DMS153 treated with DMSO at 0.1 percent for 48 hours (cell line): ENCODE measurements at regions not wholly inside any gene's neighbourhood (a gene's known extent, or its start where the extent isn't known, plus 50 kb on each side); places are given as distances from the start of the nearest gene placed in this dataset.

Experiments used
- DNase-seq: peaks from one replicate; lab custom pipeline; 2025; ENCODE audit not compliant: unreplicated experiment; lab: John Stamatoyannopoulos, UW

GRCh38 chr2:133809485-133809884 is 241.2 kb upstream of the NCKAP5 start:
- DNase-seq: no peak

- DNase-seq: no peak
Measured at GRCh38 chr2:133810559-133810958, 242.3 kb upstream of the NCKAP5 start.

DNA sequence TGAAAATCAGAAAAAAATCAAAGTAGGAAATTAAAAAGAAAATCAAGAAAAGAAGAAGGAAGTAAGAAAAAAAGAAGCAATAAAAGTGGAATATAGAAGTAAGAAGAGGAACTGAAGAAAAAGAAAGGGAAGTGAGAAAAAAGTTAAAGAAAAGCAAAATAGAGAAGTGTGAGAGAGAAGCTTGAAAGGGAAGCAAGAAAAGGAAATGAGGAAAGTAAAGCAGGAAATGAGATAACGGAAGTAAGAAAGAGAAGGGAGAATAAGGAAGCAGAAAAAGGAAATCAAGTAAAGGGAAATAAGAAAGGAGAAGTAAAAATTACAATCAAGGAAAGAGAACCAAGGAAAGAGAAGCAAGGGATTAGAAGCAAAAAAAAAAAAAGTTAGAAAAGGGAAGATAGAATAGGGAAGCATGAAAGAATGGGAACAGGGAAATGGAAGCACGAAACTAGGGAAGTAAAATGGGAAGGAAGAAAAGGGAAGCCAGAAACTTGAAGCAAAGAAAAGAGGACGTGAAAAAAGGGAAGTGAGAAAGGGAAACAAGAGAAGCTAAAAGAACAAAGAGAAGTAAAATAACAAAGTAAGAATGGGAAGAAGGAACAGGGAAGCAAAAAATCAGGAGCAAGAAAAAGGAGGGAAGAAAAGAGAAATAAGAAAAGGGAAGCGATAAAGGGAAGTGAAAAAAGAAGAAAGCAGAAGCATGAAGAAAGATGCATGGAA is 243.3 kb upstream of the NCKAP5 start:
- DNase-seq: no peak

DNA sequence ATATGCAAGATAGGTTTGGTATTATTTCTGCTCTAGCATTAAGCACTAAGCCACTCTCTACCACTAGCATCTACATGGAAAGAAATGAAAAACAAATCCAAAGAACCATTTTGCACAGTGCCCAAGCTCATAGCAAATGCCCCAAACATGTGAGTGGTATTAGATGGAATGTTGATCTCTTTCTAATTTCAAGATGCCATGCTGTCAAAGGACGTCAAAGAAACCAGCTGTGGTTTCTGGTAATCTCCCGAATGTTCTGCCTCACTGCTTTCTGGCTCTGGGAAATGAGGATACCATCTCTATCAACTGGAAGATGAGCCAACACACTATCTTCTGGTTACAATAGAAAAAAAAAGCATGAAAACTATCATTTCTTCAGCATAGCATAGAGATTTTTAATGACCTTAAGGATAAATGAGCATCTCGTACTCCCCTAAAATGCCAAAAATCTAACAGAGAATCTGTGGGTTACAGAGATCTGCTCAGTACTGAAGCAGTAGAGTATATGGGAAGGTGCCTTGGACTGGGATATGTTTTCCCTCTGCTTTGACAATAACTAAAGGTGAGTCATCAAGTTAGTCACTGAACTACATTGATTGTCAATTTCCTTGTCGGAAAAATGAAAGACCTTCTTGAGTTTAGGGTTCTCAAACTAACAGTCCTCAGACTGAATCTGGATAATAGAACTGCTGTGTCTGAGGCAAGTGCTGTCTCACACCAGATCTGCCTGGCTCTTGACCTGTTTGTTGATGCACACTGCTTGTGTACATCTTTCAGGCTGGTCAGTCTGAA is 244.8 kb upstream of the NCKAP5 start:
- no peak for DNase-seq

GRCh38 chr2:133814890-133815289 is 246.6 kb upstream of the NCKAP5 start:
- DNase-seq: no peak

GRCh38 chr2:133816037-133816436 is 247.8 kb upstream of the NCKAP5 start:
- no peak for DNase-seq

- DNase-seq: no peak
Measured at GRCh38 chr2:133817680-133818566, 249.7 kb upstream of the NCKAP5 start.

- DNase-seq: no peak
Measured at GRCh38 chr2:133818661-133819060, 250.4 kb upstream of the NCKAP5 start.

- DNase-seq: no peak
Measured at GRCh38 chr2:133819906-133820305, 251.6 kb upstream of the NCKAP5 start.

DNA sequence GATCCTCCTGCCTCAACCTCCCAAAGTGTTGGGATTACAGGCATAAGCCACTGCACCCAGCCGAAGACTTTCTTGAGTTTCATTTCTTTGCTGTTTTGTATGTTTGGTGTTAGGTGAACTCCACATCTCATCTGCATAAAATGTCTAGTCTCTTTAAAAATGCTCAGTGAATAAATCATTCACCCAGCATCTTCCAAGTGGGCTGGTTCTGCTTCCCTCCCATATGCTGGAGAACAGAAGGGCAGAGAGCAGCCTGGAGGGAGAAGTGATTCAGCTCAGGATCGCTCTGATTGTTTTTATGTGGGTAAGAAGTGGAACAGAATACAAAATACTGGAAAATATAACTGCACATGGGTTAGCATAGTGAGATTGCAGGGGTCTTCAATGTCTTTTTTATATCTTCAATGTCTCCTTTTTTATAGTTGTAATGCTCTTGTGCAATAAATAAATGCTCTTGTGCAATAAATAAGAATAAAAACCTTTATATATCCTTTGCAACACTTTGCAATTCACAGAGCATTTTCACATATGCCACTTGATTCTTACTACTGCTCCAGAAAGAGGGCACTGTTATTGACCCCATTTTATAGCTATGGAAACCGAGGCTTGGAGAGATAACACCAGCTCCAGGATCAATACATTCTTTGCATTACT is 253.0 kb upstream of the NCKAP5 start:
- no peak for DNase-seq

GRCh38 chr2:133822517-133823225 is 254.4 kb upstream of the NCKAP5 start:
- DNase-seq: no peak

DNA sequence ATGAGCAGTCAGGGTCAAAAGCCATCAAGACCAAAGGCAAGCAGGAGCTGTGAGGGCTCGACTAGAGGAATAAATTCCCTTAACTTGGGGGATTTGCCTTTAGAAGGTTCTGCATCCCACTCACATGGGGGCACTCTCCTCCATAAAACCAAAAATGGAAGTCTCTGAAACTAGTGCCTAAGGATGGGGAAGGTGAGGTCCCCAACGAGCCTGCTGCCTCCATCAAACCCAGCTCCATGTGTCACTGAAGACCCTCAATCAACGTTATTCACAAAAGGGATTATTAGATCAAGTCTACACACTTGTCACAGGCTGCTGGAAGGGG is 254.9 kb upstream of the NCKAP5 start:
- DNase-seq: no peak

DNA sequence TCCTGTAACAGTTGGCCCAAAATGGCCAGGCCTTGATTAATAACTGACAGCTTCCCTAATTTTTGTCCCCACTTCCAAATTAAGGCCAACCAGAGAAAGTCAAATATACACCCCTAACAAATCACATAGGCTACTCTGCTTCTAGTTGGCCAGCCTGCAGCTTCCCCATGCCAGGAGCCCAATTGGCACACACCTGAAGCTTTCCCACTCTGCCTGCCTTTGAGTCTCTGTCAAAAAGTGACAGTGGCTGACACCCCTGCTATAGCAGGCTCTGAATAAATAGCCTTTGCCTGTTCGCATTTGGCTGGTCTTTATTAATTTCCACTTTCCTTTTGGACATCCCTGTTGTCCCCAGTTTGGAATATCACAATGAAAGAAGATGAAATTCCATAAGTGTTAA is 256.6 kb upstream of the NCKAP5 start:
- DNase-seq: no peak

- no peak for DNase-seq
Measured at GRCh38 chr2:133825778-133826177, 257.5 kb upstream of the NCKAP5 start.

DNA sequence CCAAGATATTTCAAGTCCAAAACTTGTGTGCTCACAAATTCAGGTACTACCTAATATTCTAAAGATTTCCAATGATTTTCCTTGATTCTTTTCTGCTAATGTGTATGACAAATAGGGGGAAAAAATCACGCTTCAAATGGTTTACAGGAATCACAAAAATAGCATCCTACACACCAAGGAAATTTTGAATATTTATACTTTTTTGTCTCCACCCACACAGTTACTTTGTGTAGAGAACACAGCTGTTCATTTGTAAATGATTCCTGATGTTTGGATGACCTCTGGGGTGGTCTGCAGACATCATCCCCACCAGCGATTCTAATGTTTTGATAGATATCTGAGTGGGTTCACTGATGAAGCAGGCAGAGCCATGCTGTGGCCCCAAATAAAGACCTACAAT is 260.6 kb upstream of the NCKAP5 start:
- DNase-seq: no peak

DNA sequence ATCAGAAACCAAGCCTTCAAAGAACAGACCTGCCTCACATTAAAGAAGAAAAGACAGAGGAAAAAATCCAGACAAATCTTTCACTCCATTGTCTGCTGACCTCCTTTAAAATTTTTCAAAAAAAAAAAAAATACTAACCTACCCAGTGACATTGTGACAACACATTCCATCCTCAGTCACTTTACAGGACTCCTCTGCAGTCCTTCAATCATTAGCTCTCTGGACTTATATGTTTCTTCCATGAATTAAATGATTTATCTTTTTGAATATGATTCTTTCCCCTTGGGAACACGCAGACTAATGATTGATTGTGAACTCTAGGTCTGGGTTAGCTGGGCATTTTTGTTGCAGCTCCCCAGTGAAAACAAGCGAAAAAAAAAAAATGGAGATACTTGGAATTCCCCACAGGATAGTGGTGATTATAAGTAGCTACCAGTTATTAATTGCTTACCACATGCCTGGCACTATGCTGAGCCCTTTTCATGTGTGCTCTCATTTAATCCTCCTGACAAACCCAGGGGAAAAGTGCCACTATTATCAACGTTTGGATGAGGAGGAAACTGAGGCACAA is 261.3 kb upstream of the NCKAP5 start:
- no peak for DNase-seq

- no peak for DNase-seq
Measured at GRCh38 chr2:133833746-133834145, 265.5 kb upstream of the NCKAP5 start.

GRCh38 chr2:133835821-133836619 is 267.8 kb upstream of the NCKAP5 start:
- no peak for DNase-seq

DNA sequence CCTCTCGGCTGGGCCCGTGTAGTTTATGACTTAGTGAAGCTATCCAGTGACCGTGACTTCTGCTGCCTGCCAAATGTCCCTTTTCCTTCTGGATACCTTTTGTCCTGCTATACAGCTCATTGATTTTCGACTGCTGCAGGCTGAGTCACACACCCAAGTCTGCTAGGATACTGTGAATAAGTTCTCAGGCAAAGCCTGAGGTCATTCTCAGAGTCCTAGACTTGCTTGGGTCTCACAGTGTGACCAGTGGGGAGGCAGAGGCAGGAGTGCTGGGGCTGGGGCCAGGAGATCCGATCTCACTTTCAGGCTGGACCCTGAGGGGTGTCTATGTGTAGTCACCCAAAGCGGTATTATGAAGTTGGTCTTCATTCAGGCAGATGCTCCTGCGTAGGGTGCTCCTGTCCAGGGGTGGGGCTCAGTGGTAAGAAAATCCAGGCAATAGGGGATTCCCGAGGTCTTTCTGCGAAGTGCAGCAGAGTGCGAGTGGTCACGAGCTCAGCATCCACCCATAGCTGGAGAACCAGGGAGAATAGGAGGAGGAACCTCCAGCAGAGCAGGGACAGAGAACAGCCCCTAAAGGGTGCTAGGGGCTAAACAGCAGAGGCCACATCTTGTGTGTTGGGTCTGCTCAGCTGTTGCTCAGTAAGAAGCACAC is 268.6 kb upstream of the NCKAP5 start:
- no peak for DNase-seq
